Kidney capillary endothelial cell (primary cell): ENCODE measurements at regions not wholly inside any gene's neighbourhood (a gene's known extent, or its start where the extent isn't known, plus 50 kb on each side); places are given as distances from the start of the nearest gene placed in this dataset.
"Not testable (repeated sequence)": the region's sequence is repeated elsewhere in the genome, so short reads cannot be mapped to it uniquely, and the experiment has no call there.

Source experiments
- DNase-seq: peaks from one replicate; pipeline ENCODE4 v3.0.0-alpha.2; 2018; ENCODE audit warnings: low spot score

DNA sequence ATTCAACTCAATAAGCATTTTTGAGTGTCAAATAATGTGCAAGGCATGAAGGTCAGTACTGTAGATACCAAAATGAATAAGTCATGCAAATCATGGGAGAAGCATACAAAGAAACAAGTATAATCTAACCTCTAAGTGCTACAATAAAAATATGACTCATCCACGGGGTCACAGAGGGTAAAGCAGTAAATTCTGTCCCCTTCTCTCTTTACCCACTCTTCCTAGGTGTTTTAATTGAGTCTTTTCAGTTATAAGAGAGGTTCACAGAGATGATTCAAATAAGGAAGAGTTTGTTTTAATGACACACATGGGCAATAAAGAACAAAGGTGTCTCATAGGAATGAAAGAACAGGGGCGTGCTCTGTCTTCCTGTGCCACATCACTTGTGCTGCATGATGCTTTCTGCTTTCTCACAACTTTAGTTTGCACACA is 71.5 kb upstream of the DAAM1 start:
- no peak for DNase-seq

DNA sequence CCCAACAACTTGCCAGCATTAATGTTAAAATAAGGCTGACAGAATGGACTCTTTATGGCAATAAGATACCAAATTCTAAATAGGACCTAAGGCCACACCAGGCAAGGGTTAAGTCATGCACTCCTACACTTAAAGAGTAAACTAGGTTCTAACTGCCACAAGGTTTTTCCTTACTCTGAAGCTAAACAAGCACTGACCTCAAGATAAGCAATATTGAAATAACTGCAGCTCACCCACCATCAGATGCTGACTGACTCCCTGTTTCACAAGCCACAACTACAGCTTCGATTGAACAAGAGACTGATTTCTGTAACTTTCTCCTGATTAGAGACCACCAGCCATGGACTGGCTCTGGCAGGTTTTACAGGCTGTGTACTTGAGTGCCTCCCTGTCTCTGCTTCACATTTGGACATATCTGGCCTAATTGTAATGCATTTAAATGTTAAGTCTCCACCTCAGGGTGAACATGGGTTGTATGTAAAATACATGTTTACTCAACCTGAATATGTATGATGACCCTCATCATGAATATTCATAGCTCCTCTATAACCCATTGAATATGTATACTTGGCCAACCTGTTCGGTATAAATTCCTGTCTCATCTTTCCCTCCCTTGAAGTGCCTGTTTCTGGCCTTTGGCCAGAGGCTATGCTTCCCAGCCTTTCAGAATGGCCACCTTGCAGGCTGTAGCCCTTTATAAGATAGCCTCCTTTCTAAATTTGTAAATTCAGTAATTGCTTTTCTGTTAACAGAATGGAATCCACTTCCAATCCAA is 70.5 kb upstream of the DAAM1 start:
- DNase-seq = no peak

DNA sequence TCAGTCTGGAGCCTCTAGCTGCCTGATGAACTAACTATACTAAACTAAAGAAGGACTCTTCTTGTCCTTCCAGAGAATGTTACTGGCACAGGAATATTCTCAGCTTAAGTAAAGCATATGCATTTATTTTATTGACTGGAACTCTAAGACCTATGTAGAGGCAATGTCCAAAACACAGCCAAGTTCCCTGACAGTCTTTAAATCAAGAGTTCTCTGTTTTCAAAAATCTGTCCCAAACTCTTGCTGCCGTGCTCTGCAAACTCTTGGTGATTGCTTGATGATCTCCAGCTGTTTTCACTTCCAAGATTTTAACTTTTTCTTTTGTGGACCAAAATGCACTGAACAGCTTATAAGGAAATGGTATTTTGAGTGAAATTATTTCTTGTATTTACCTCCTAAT is 67.5 kb upstream of the DAAM1 start:
- no peak for DNase-seq

DNA sequence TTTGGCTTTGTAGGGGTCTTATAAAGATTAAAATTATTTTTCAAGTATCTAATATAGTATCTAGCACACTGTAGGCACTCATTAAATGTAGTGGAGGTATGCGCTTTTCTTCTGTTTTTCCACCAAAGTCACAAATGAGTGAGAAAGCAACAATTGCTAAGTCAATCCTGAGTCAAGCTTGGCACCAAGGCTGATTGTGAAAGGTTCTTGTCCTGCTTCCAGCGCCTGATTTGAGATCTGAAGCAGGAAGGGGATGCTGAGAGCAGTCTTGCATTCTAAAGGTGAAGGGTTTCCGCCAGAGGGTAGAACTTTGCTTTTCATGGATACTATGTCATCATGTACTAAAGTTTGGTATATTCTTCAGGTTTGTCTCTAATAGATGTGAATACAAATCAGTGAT is 64.9 kb upstream of the DAAM1 start:
- no peak for DNase-seq

DNA sequence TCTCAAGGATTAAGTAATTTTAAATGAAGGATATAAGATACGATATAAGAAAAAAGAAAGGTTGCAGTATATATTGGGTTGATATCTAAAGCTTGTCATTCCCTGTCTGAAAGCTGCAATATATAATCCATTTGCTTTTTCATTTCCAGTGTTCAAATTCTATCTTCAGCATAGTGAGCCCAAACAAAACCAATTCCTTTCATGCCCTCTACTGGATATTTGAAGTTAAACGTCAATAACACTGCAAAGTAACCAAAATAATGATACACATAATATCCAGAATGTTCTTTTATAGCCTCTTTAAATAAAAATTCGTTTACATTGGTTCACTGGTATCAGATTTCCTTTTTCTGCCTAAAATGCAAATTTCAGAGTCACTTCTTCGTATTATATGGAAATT is 64.5 kb upstream of the DAAM1 start:
- DNase-seq = no peak

DNA sequence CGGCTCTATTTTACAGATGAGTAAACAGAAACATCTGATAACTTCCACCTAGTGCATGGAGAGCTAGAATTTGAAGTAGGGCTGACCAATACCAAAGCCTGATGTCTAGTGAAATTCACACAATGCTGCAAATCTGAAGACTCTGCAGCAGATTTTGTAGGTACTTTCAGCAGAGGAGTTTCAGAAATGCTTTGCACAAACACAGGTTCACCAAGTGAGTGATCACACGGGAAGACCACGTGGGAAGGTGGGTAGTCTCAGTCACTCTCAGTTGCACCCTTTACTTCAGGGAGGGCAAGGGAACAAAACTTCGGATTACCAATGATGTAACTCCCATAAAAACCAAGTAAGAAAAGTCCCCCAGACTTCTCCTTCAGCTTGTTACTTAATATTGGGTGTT is 63.3 kb upstream of the DAAM1 start:
- no peak for DNase-seq

DNA sequence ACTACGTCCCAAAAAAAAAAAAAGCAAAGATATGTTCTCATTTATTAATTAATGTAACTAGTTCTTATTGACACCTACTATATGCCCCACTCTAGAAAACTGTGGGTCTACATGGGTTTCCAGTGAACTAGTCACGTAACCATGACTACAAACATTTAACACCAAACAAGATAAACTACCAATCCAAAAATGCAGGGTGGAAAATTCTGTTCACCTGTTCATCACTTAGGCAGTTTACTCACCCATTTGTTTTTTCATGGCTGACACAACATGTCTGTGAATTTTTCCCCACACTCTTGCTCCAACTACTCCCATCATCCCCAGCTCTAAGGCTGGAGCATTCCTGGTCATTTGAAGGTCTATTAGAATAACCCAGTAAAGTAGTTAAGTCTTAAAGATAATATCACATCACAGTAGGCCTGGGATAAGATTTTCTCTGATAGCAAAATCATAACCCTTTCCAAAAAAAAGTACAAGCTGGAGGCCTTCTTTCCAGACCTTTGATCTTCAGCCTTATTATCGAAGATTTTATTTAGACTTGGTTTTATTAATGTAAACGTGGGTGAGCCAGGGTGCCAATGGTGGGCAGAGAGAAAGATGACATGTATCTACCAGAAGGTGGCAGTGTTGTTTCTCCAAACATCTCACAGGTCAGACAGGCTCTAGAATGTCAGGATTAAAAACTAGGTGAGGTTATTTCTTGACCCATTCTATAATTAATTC is 61.6 kb upstream of the DAAM1 start:
- peak; percentile 82 for DNase-seq

DNA sequence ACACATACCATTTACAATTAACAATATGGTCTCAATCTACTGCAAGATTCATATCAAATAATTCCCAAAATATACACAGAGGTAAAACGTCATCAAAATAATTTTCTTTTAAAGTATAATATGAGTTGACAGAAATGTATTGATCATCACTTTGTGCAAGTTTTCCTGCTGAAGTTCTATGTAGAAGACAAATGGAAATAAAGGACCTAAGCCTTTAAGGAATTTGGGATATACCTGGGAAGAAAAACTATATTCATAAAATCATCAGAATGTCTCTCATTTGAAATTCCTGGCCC is 61.1 kb upstream of the DAAM1 start:
- no peak for DNase-seq

DNA sequence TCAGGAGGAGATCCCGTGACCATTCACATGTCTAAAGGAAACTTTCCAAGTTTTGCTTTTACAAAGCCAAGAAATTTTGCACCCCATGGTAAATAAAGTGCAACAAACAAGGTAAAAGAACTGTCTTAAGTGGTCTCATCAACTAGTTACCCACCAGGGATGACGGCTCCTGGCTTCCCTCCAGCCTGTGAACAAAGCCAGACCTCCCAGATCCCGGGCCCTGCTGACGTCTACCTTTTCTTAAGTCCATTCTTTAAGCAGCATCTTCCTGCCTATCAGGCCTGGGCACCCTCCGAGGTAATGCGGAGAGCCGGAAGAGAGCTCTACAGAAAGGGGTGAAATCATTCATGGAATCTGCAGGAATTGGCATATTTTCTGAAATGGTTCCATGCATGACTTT is 58.0 kb upstream of the DAAM1 start:
- DNase-seq = no peak

DNA sequence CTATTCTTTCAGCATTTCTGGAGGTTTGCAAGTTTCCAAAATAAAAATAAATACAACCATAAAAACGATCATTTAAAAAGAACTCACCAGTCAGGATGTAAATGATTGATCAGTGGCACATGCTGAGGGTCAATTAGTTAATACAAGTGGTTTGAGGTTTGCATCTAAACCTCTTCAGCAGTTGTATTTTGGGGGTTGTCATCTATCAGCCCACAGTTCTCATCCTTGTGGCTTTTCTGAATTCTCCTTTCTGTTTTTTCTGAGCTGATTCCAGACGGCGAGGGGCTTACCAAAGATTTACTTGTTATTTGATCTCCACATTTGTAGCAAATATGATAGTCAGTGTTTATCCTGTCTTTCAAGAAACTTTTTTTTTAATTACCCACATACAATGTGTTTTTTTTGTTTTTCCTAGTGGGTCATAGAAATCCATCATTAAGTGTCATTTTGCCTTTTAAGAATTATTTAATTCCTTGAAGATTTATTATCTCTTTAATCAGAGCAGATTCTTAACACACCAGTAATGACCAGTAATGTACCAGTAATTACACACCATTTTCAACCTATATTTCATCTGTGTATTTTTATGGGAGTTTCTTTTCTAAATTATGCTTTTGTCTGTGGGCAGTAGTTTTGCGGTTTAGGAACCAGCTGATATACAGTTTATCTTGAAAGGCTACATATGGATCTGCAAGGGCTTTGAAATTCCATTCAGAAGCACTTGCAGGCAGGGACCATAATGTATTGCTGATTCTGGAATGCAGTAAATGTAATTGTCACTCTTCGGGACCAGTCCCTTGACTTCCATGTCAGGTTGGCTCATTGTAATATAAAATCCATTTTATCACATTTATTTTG is 56.3 kb upstream of the DAAM1 start:
- DNase-seq = no peak

DNA sequence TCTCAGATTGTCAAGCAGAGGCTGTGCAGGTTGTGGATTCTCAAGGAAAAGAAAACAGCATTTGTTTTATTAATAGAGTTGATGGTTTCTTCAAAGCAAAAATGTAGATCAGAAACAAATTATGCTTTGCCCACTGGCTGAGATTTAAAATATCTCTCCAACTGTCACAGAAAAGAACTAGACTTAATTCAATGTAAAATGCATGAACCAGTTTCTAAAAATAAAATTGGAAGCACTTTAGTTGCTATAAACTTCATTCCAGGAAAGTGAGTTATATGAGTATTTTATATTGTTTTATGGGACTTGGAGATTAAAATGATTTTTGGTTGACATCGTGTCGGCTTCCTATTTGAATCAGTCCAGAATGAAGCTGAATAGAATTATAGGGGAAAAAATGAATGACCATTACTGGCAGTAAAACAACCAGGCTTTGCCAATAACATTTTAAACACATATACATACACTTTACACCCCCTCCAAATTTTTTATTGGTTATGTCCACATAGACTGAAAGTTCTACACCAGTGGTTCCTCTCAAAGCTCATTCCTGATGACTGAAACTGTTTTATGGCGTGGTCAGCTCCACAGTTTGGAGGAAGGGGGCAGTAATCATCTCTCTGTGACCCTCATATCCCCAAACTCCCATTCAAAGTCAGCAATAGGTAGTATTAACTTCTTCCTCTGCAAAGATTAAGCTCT is 55.5 kb upstream of the DAAM1 start:
- DNase-seq = no peak

DNA sequence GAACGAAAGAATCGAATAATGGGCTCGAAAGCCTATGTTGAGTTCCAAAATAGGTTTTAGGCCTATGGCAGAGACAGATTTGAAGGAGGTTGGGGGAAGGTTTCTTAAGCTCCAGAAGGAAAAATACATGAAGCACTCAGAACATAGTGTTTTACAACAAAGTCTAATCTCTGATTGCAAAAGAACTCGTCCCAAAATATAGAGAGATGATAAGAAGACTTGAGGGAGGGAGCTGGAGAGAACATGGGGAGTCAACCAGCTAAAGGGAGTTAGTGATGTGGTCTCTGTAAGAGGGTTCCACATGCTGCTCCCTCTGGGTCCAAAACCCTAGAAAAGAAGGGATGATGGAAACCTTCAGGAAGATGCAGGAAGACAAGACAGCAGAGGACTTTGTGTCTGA is 54.8 kb upstream of the DAAM1 start:
- DNase-seq = no peak

DNA sequence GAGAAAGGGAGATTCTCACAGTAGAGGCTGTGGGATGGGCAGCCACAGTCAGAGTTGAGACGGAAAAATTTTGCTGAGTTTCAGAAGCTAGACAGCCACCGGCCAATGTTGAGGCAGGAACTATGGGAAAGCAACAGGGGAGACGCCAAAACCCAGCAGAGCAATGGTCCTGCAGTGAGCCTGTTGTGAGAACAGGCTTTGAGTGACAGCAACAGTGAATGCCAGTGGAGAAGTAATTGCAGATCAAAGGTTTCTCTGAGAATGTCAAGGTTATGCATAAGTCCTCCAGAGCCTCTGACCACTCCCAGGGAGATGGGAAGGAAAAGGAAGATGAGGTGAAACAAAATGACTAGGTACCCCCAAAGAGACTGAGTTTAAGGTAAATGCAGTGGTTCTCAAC is 54.2 kb upstream of the DAAM1 start:
- no peak for DNase-seq

DNA sequence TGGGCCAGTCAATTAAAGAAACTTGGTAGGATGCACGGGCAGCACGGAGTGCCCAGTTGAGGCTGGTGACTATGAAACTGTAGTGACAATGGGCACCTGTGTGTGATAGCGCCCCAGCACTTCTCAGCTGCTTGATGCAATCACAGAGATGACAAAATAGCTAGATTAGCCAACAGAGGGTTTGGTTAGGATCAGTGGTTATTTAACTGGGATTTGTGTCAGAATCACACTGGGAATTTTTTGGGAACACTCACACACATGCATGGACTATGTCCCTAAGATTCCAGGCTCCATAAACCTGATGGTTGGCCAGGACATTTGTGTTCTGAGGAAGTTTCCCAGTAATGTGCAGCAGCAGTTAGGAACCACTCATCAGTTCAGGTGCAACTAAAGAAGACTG is 51.2 kb upstream of the DAAM1 start:
- DNase-seq = no peak

DNA sequence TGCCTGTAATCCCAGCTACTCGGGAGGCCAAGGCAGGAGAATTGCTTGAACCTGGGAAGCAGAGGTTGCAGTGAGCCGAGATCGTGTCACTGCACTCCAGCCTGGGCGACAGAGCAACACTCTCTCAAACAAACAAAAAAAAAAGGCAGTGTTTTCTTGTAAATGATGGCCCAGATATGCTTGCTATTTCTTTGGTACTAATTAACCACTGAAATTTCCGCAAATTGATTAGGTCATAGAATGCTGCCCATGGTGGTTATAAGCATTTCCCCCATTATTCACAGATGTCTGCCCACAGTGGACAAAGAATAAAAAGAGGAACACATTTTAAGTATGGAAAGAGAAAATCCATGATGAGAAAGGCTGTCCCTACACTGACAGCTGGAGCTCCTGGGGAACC is 49.9 kb upstream of the DAAM1 start:
- not testable (repeated sequence) for DNase-seq
